ENCODE measurements at regions not wholly inside any gene's neighbourhood (a gene's known extent, or its start where the extent isn't known, plus 50 kb on each side); places are given as distances from the start of the nearest gene placed in this dataset.

DNA sequence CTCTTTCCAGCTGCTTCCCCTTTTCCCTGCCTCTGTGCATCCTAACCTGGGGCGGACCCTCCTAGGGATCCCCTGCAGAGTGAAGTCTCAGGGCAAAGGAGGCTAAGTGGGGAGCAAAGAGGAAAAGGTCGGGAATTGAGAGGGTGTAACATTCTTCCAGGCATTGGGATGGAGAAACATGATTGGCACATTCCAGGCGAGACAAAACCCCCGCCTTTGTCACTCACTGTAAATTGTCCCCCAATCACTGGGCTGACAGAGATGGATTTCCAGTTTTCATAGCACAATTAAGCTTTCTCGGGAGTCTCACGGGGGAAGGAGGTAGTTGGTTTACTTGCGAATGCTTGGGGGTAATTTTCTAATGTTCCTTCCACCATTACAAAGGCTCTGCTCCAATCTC lies 74.9 kb downstream of the MIAT start:
- TF ChIP-seq FOXP2 (optimal IDR thresholded peaks at IDR 0.05; ENCODE audit: borderline replicate concordance, extremely low read depth, extremely low read length, insufficient read depth): no peak
- TF ChIP-seq POLR2AphosphoS5 (IDR thresholded peaks at IDR 0.05; ENCODE audit: low read depth, low read length): no peak
- TF ChIP-seq REST (IDR thresholded peaks at IDR 0.05; ENCODE audit: insufficient read depth in 1 of 2, low read depth in 2 of 2, low read length in 2 of 2): no peak

All from PFSK-1 (cell line).